Gastrocnemius medialis (tissue), 4 donors: ENCODE measurements at regions not wholly inside any gene's neighbourhood (a gene's known extent, or its start where the extent isn't known, plus 50 kb on each side); places are given as distances from the start of the nearest gene placed in this dataset.

ENCODE experiments used
- POLR2A ChIP-seq, 2 donors: fragments of 450-650 bp; IDR thresholded peaks; one replicate each; pipeline ENCODE4 v1.6.1; 2017; ENCODE audit warnings: antibody characterized with exemption in 2 of 2, mild to moderate bottlenecking in 2 of 2, moderate library complexity in 2 of 2
- TF ChIP-seq, protein P1 (sequence below), 5 experiments: fragments of 450-650 bp in 3 of 5; fragments of 200-600 bp in 2 of 5; sonication (generic) in 2 of 5; IDR thresholded peaks in 4 of 5; conservative IDR thresholded peaks in 1 of 5; 1 replicate in 4 of 5; 2 replicates in 1 of 5; pipeline ENCODE4 v1.5.1; 2016 to 2019; ENCODE audit warnings: antibody characterized with exemption in 5 of 5, mild to moderate bottlenecking in 3 of 5, moderate library complexity in 3 of 5

DNA sequence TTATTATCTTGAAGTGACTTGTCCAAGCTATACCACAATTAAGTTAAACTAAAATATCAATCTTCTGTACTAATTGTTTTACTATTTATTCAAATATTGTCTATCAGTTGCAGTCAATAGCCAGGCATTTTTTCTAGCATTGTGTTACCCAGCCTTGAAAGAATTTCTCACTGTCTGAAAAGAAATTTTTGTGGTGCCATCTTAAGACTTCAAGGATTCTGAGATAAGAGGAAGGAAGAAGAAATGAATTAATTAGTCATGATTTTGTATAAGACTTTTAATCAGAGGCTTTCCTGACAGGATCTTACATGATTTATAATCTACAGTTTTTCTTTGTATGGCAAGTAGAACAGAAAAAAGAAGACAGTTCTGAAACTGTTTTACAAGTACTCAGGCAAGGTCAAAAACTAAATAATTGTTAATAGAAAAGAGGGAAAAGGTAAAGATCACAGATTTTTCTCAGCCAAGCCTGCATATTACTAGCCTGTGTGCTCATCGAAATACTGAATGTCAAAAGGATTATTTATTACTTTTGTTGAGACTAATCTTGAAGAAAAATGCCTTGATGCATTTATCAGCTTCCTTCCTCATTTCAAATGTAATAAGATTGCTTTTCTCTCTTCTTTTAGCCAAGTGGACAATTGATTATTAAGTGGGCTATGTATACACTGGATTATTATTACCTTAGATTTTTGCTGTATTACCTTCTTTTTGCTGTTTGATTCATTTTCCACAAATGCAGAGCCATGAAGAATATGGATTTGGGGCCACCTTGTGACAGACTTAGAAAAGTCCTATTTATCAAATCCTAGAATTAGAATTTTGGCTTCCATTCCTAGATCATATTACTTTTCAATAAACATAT is 53.8 kb downstream of the CXCL1 start:
- TF ChIP-seq POLR2A (IDR thresholded peaks at IDR 0.05): no peak
- TF ChIP-seq, protein P1, sequence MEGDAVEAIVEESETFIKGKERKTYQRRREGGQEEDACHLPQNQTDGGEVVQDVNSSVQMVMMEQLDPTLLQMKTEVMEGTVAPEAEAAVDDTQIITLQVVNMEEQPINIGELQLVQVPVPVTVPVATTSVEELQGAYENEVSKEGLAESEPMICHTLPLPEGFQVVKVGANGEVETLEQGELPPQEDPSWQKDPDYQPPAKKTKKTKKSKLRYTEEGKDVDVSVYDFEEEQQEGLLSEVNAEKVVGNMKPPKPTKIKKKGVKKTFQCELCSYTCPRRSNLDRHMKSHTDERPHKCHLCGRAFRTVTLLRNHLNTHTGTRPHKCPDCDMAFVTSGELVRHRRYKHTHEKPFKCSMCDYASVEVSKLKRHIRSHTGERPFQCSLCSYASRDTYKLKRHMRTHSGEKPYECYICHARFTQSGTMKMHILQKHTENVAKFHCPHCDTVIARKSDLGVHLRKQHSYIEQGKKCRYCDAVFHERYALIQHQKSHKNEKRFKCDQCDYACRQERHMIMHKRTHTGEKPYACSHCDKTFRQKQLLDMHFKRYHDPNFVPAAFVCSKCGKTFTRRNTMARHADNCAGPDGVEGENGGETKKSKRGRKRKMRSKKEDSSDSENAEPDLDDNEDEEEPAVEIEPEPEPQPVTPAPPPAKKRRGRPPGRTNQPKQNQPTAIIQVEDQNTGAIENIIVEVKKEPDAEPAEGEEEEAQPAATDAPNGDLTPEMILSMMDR (IDR thresholded peaks at IDR 0.05 in 4 of 5, conservative IDR thresholded peaks at IDR 0.05 in 1 of 5): peak in 2 of 5 experiments; percentile 20 to 24
